ENCODE measurements at regions not wholly inside any gene's neighbourhood (a gene's known extent, or its start where the extent isn't known, plus 50 kb on each side); places are given as distances from the start of the nearest gene placed in this dataset.

GRCh38 chr11:121722431-121723245 lies 269.9 kb upstream of the SORL1-AS1 start:
- TF ChIP-seq POLR2AphosphoS5 (IDR thresholded peaks at IDR 0.05; ENCODE audit: borderline replicate concordance, low read depth, low read length) = no peak
- TF ChIP-seq EZH2 (IDR thresholded peaks at IDR 0.05) = no peak

Data from SK-N-MC (cell line).